Right lobe of liver (tissue), 4 donors: ENCODE measurements at regions not wholly inside any gene's neighbourhood (a gene's known extent, or its start where the extent isn't known, plus 50 kb on each side); places are given as distances from the start of the nearest gene placed in this dataset.

ENCODE experiments used
- CTCF ChIP-seq, 4 donors: fragments of 200-600 bp in 3 of 4; fragments of 450-650 bp in 1 of 4; IDR thresholded peaks; one replicate each; pipeline versions ENCODE4 v1.5.1 to v1.8.0; 2016 to 2022; ENCODE audit warnings: antibody characterized with exemption in 4 of 4, mild to moderate bottlenecking in 2 of 4
- POLR2A ChIP-seq: fragments of 450-650 bp; IDR thresholded peaks from one replicate; pipeline ENCODE4 v1.6.1; 2017; ENCODE audit warnings: antibody characterized with exemption, mild to moderate bottlenecking
- donor health status: DM: no; HTN: no; CAD: no.
- donor health status: DM: no; HTN: no; CAD: no.
- donor health status: DM: no; HTN: yes; CAD: no.

GRCh38 chr2:147631294-147631693, 213.5 kb upstream of the ACVR2A start:
- TF ChIP-seq CTCF (IDR thresholded peaks at IDR 0.05): no peak
- no peak for TF ChIP-seq POLR2A
